H1 (cell line): ENCODE measurements at regions not wholly inside any gene's neighbourhood (a gene's known extent, or its start where the extent isn't known, plus 50 kb on each side); places are given as distances from the start of the nearest gene placed in this dataset.

Experiments used
- ATF2 ChIP-seq: IDR thresholded peaks from 2 replicates; pipeline ENCODE4 v1.6.1; 2012; ENCODE audit warnings: low read length, inconsistent platforms
- CEBPB ChIP-seq: IDR thresholded peaks from 2 replicates; pipeline ENCODE4 v1.6.1; 2012; ENCODE audit warnings: low read depth, low read length
- CHD7 ChIP-seq: fragments of 300-600 bp; sonication (generic); IDR thresholded peaks from 2 replicates; pipeline ENCODE4 v1.7.1; 2012; ENCODE audit warnings: low read length, moderate library complexity, mild to moderate bottlenecking, inconsistent platforms; ENCODE audit not compliant: insufficient replicate concordance
- EP300 ChIP-seq, 2 experiments: IDR thresholded peaks; 1 replicate in 1 of 2; 2 replicates in 1 of 2; pipeline ENCODE4 v1.6.1; 2011 to 2012; ENCODE audit warnings: low read depth in 2 of 2, low read length in 2 of 2, mild to moderate bottlenecking in 2 of 2, borderline replicate concordance in 1 of 2, inconsistent platforms in 1 of 2, moderate library complexity in 1 of 2
- HDAC6 ChIP-seq: IDR thresholded peaks from one replicate; pipeline ENCODE4 v1.7.1; 2012; ENCODE audit warnings: low read depth, mild to moderate bottlenecking, inconsistent platforms, low read length, moderate library complexity
- KDM4A ChIP-seq: IDR thresholded peaks from one replicate; pipeline ENCODE4 v1.7.1; 2012; ENCODE audit warnings: low read depth, mild to moderate bottlenecking, moderate library complexity, low read length, inconsistent platforms; ENCODE audit not compliant: severe bottlenecking
- SAP30 ChIP-seq: fragments of 300-600 bp; sonication (generic); IDR thresholded peaks from 2 replicates; pipeline ENCODE4 v1.7.1; 2012; ENCODE audit warnings: low read length, moderate library complexity, mild to moderate bottlenecking, inconsistent platforms; ENCODE audit not compliant: insufficient read depth, insufficient replicate concordance
- SP1 ChIP-seq: IDR thresholded peaks from 2 replicates; pipeline ENCODE4 v1.6.1; 2011; ENCODE audit warnings: low read depth, low read length
- SRF ChIP-seq: IDR thresholded peaks from 2 replicates; pipeline ENCODE4 v1.6.1; 2011; ENCODE audit warnings: mild to moderate bottlenecking, low read depth, low read length, moderate library complexity
- TCF12 ChIP-seq: IDR thresholded peaks from 2 replicates; pipeline ENCODE4 v1.6.1; 2011; ENCODE audit warnings: low read depth, mild to moderate bottlenecking, low read length

- no peak for TF ChIP-seq CHD7
- TF ChIP-seq SP1, result no peak
- TF ChIP-seq KDM4A, result no peak
- no peak for TF ChIP-seq HDAC6
- TF ChIP-seq EP300 (IDR thresholded peaks at IDR 0.05; ENCODE audit: borderline replicate concordance in 1 of 2, low read depth in 2 of 2, low read length in 2 of 2), result no peak
- no peak for TF ChIP-seq ATF2
- TF ChIP-seq SRF, result no peak
- no peak for TF ChIP-seq SAP30
- TF ChIP-seq TCF12, result no peak
- no peak for TF ChIP-seq CEBPB
Observed at GRCh38 chr4:152243206-152243605, 292.7 kb downstream of the FBXW7 start (continued).
